Coronary artery (tissue), 2 donors: ENCODE measurements at regions not wholly inside any gene's neighbourhood (a gene's known extent, or its start where the extent isn't known, plus 50 kb on each side); places are given as distances from the start of the nearest gene placed in this dataset.
"Not testable (repeated sequence)": the region's sequence is repeated elsewhere in the genome, so short reads cannot be mapped to it uniquely, and the experiment has no call there.

Experiments used
- DNase-seq: peaks from one replicate; pipeline ENCODE4 v3.0.0-alpha.2; 2017; ENCODE audit warnings: low spot score
- H3K27ac ChIP-seq, 2 donors: fragments of 200-600 bp; sonication (generic); one replicate each; pipeline ENCODE4 v1.5.1; 2016 to 2019
- H3K4me3 ChIP-seq: fragments of 200-600 bp; sonication (generic); 2 replicates; pipeline ENCODE4 v1.5.1; 2016; ENCODE audit warnings: mild to moderate bottlenecking, moderate library complexity
- CTCF ChIP-seq: fragments of 200-600 bp; sonication (generic); IDR thresholded peaks from one replicate; pipeline ENCODE4 v1.5.1; 2019; ENCODE audit warnings: antibody characterized with exemption

DNA sequence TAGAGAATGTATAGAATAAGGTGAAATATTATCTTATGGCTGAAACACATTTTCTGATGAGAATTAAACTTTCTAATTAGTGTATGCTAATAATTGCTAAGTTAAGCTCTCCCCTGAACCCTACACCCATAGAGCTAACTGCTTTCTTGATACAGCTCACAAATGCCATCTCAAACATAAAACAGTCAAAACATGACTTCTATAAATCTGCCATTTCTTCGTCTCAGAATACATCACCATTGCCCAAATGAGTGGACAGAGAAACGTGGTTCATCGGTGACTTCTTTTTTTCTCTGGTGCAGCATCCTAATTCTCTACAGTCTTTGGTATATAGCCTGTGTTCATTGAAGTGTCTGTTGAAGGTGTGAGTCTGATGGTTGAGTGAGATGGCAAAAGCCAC is 554.6 kb downstream of the NLGN4X start:
- Histone ChIP-seq H3K4me3 (no peak overlapping the region), H3K27ac (no peak overlapping the region)
- TF ChIP-seq CTCF: no peak
- no peak for DNase-seq

GRCh38 chrX:5672099-5672498 is 556.6 kb downstream of the NLGN4X start:
- Histone ChIP-seq H3K27ac (no peak overlapping the region), H3K4me3 (no peak overlapping the region)
- no peak for DNase-seq
- TF ChIP-seq CTCF: no peak

- not testable (repeated sequence) for H3K27ac ChIP-seq, DNase-seq, H3K4me3 ChIP-seq
Measured at GRCh38 chrX:5666689-5667088, 562.0 kb downstream of the NLGN4X start.

DNA sequence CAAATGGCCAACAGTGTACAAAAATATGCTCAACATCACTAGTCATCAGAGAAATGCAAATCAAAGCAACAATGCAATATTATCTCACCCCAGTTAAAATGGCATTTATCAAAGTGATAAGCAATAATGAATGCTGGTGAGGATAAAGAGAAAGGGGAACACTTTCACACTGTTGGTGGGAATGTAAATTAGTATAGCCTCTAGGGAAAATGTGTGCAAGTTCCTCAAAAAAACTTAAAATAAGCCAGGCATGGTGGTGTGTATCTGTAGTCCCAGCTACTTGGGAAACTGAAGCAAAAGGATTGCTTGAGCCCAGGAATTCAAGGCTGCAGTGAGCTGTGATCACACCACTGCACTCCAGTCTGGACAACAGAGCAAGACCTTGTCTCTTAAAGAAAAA is 572.1 kb downstream of the NLGN4X start:
- H3K27ac ChIP-seq: no peak overlapping the region
- no peak for DNase-seq
- no peak for TF ChIP-seq CTCF
- no peak overlapping the region for H3K4me3 ChIP-seq

GRCh38 chrX:5650904-5651303 is 577.8 kb downstream of the NLGN4X start:
- Histone ChIP-seq H3K27ac (no peak overlapping the region), H3K4me3 (no peak overlapping the region)
- DNase-seq: no peak
- no peak for TF ChIP-seq CTCF

DNA sequence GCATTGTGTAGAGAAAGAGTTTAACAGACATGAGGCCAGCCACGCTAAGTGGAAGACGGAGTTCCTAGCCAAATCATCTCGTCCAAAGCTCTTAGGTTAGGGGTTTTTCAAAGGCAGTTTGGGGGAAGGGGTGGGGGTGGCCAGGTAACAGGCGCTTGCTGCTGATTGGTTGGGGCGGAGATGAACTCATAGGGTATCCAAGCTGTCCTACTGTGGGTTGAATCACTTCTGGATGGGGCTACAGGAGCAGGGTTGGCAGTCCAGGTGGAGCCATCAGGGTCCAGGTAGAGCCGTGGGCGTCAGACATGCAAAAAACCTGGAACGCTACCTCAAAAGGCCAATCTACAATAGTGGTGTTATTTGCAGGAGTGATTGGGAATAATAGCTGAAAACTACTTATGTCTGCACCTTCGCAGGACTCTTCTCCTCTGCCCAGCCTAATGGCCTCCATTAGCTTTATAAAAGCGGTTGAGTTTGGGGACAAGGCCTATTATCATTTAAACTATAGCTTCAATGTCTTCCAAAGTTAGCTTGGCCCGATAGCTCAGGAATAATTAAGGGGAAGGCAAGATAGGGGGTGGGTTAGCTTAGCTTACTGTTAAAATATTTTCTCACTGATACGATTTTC is 579.6 kb downstream of the NLGN4X start:
- TF ChIP-seq CTCF: no peak
- no peak overlapping the region for H3K27ac ChIP-seq
- no peak for DNase-seq
- no peak overlapping the region for H3K4me3 ChIP-seq

GRCh38 chrX:5646818-5647217 is 581.8 kb downstream of the NLGN4X start:
- no peak for DNase-seq
- no peak overlapping the region for H3K4me3 ChIP-seq
- no peak for TF ChIP-seq CTCF
- H3K27ac ChIP-seq: no peak overlapping the region

- no peak for TF ChIP-seq CTCF
- no peak overlapping the region for H3K4me3 ChIP-seq
- H3K27ac ChIP-seq: no peak overlapping the region
- DNase-seq: no peak
Measured at GRCh38 chrX:5644776-5645175, 583.9 kb downstream of the NLGN4X start.
